ENCODE measurements at regions not wholly inside any gene's neighbourhood (a gene's known extent, or its start where the extent isn't known, plus 50 kb on each side); places are given as distances from the start of the nearest gene placed in this dataset.

- Histone ChIP-seq H3K4me1 (ENCODE audit: control insufficient read depth, insufficient read depth, low read length) (no peaks in the 10 kb centered on the region), H3K36me3 (ENCODE audit: control insufficient read depth, insufficient read depth, low read length) (no peaks in the 10 kb centered on the region), H3K27ac (ENCODE audit: low read depth, low read length) (no peak overlapping the region), H3K27me3 (ENCODE audit: control insufficient read depth, insufficient read depth, low read length, poor library complexity, severe bottlenecking) (no peaks in the 10 kb centered on the region), H3K9me3 (ENCODE audit: control insufficient read depth, low read length) (no peaks in the 10 kb centered on the region), H3K4me3 (ENCODE audit: low read length) (no peak overlapping the region), H3K9ac (ENCODE audit: extremely low read depth, low read length, poor library complexity, severe bottlenecking) (no peak overlapping the region)
- 91 to 93% methylated on average over 3 to 4 of the region's 4 CpGs for WGBS, 2 experiments (ENCODE audit: insufficient coverage in 1 of 2, insufficient read length in 1 of 2)
- Mint-ChIP-seq H3K4me1 (no peaks in the 10 kb centered on the region), H3K4me3 (no peak overlapping the region), H3K27me3 (ENCODE audit: insufficient read depth) (no peaks in the 10 kb centered on the region), H3K27ac (no peak overlapping the region), H3K36me3 (ENCODE audit: low read depth) (no peaks in the 10 kb centered on the region), H3K9me3 (no peaks in the 10 kb centered on the region)
- TF ChIP-seq, protein P1, sequence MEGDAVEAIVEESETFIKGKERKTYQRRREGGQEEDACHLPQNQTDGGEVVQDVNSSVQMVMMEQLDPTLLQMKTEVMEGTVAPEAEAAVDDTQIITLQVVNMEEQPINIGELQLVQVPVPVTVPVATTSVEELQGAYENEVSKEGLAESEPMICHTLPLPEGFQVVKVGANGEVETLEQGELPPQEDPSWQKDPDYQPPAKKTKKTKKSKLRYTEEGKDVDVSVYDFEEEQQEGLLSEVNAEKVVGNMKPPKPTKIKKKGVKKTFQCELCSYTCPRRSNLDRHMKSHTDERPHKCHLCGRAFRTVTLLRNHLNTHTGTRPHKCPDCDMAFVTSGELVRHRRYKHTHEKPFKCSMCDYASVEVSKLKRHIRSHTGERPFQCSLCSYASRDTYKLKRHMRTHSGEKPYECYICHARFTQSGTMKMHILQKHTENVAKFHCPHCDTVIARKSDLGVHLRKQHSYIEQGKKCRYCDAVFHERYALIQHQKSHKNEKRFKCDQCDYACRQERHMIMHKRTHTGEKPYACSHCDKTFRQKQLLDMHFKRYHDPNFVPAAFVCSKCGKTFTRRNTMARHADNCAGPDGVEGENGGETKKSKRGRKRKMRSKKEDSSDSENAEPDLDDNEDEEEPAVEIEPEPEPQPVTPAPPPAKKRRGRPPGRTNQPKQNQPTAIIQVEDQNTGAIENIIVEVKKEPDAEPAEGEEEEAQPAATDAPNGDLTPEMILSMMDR (conservative IDR thresholded peaks at IDR 0.05): no peak
- DNase-seq: no peak
These were observed 833.8 kb upstream of the PIK3C3 start for GRCh38 chr18:41121116-41121826.

DNA sequence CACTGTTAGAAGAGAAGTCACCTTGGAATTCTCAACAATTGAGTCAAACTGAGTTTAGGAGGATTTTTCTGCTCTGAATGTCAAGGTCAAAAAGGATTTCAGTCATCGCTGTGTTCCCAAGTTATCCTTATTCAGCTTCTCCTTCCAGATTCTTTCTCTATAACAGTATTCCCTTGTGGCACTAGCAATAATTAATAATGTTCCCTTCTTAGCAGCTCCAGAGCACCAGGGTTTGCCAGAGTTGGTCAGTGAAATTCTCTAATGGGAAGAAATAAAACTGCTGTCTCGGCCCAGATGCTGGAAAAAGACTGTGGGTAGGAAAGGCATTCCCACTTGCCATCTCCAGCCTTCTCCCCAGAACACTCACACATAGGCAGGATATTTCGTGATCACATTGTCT lies 836.0 kb upstream of the PIK3C3 start:
- Mint-ChIP-seq H3K4me1 (peaks cover 2% of the 10 kb centered on the region), H3K36me3 (ENCODE audit: low read depth) (no peaks in the 10 kb centered on the region), H3K4me3 (no peak overlapping the region), H3K27ac (no peak overlapping the region), H3K9me3 (no peaks in the 10 kb centered on the region), H3K27me3 (ENCODE audit: insufficient read depth) (no peaks in the 10 kb centered on the region)
- Histone ChIP-seq H3K4me1 (ENCODE audit: control insufficient read depth, insufficient read depth, low read length) (no peaks in the 10 kb centered on the region), H3K27ac (ENCODE audit: low read depth, low read length) (no peak overlapping the region), H3K27me3 (ENCODE audit: control insufficient read depth, insufficient read depth, low read length, poor library complexity, severe bottlenecking) (no peaks in the 10 kb centered on the region), H3K9me3 (ENCODE audit: control insufficient read depth, low read length) (no peaks in the 10 kb centered on the region), H3K4me3 (ENCODE audit: low read length) (no peak overlapping the region), H3K36me3 (ENCODE audit: control insufficient read depth, insufficient read depth, low read length) (no peaks in the 10 kb centered on the region), H3K9ac (ENCODE audit: extremely low read depth, low read length, poor library complexity, severe bottlenecking) (no peak overlapping the region)
- 86 to 100% methylated on average over 2 to 3 of the region's 3 CpGs for WGBS, 2 experiments (ENCODE audit: insufficient coverage in 1 of 2, insufficient read length in 1 of 2)
- no peak for DNase-seq
- TF ChIP-seq, protein P1 (conservative IDR thresholded peaks at IDR 0.05): no peak

GRCh38 chr18:41113885-41114482 lies 841.0 kb upstream of the PIK3C3 start:
- Mint-ChIP-seq H3K27ac (no peak overlapping the region), H3K9me3 (no peaks in the 10 kb centered on the region), H3K27me3 (ENCODE audit: insufficient read depth) (no peaks in the 10 kb centered on the region), H3K4me1 (peaks cover 8% of the 10 kb centered on the region), H3K4me3 (no peak overlapping the region), H3K36me3 (ENCODE audit: low read depth) (no peaks in the 10 kb centered on the region)
- Histone ChIP-seq H3K9me3 (ENCODE audit: control insufficient read depth, low read length) (no peaks in the 10 kb centered on the region), H3K9ac (ENCODE audit: extremely low read depth, low read length, poor library complexity, severe bottlenecking) (no peak overlapping the region), H3K27me3 (ENCODE audit: control insufficient read depth, insufficient read depth, low read length, poor library complexity, severe bottlenecking) (no peaks in the 10 kb centered on the region), H3K4me3 (ENCODE audit: low read length) (no peak overlapping the region), H3K36me3 (ENCODE audit: control insufficient read depth, insufficient read depth, low read length) (no peaks in the 10 kb centered on the region), H3K27ac (ENCODE audit: low read depth, low read length) (no peak overlapping the region), H3K4me1 (ENCODE audit: control insufficient read depth, insufficient read depth, low read length) (no peaks in the 10 kb centered on the region)
- no peak for DNase-seq
- WGBS, 2 experiments (ENCODE audit: insufficient coverage in 1 of 2, insufficient read length in 1 of 2): 83% methylated on average over 2 of the region's 2 CpGs; no CpG with 5 or more reads in 1 of the 2 experiments
- TF ChIP-seq, protein P1 (conservative IDR thresholded peaks at IDR 0.05): no peak

All from endodermal cell (in vitro differentiated cells).